HEK293 (cell line): ENCODE measurements at regions not wholly inside any gene's neighbourhood (a gene's known extent, or its start where the extent isn't known, plus 50 kb on each side); places are given as distances from the start of the nearest gene placed in this dataset.

Experiments used
- CTCF ChIP-seq: fragments of 450-650 bp; formaldehyde crosslinking; IDR thresholded peaks from 2 replicates; pipeline ENCODE4 v1.5.1; 2016; ENCODE audit warnings: missing biosample characterization, missing genetic modification characterization
- ELK4 ChIP-seq: IDR thresholded peaks from 2 replicates; pipeline ENCODE4 v1.6.1; 2011; ENCODE audit warnings: mild to moderate bottlenecking, low read depth, low read length, borderline replicate concordance
- PBX3 ChIP-seq: sonication (generic); formaldehyde crosslinking; IDR thresholded peaks from 2 replicates; pipeline ENCODE4 v1.8.1; 2022; ENCODE audit warnings: mild to moderate bottlenecking, moderate library complexity, missing genetic modification reagents
- REST ChIP-seq: fragments of 450-650 bp; formaldehyde crosslinking; IDR thresholded peaks from 2 replicates; pipeline ENCODE4 v1.5.1; 2016; ENCODE audit warnings: missing biosample characterization, missing genetic modification characterization
- SCRT2 ChIP-seq: fragments of 450-650 bp; formaldehyde crosslinking; IDR thresholded peaks from 2 replicates; pipeline ENCODE4 v1.5.1; 2016; ENCODE audit warnings: missing biosample characterization, missing genetic modification characterization
- ZBTB10 ChIP-seq: fragments of 450-650 bp; formaldehyde crosslinking; IDR thresholded peaks from 2 replicates; pipeline ENCODE4 v1.5.1; 2016; ENCODE audit warnings: missing biosample characterization, missing genetic modification characterization
- ZNF157 ChIP-seq: fragments of 450-650 bp; formaldehyde crosslinking; IDR thresholded peaks from 2 replicates; pipeline ENCODE4 v1.5.1; 2016; ENCODE audit warnings: missing biosample characterization, missing genetic modification characterization
- ZNF175 ChIP-seq: fragments of 450-650 bp; formaldehyde crosslinking; IDR thresholded peaks from 2 replicates; pipeline ENCODE4 v1.5.1; 2016; ENCODE audit warnings: missing biosample characterization, missing genetic modification characterization
- ZNF639 ChIP-seq: fragments of 450-650 bp; formaldehyde crosslinking; IDR thresholded peaks from 2 replicates; pipeline ENCODE4 v1.5.1; 2016; ENCODE audit warnings: missing biosample characterization, missing genetic modification characterization
- ZNF692 ChIP-seq: fragments of 450-650 bp; formaldehyde crosslinking; IDR thresholded peaks from 2 replicates; pipeline ENCODE4 v1.5.1; 2016; ENCODE audit warnings: missing biosample characterization, missing genetic modification characterization

GRCh38 chr1:82423174-82423815 is 622.6 kb downstream of the ADGRL2 start:
- TF ChIP-seq CTCF (tag by site-specific recombination) (no peak), PBX3 (no peak), ELK4 (no peak), ZBTB10 (tag by site-specific recombination) (no peak), REST (tag by site-specific recombination) (no peak), SCRT2 (tag by site-specific recombination) (no peak), ZNF692 (tag by site-specific recombination) (no peak), ZNF175 (no peak), ZNF639 (tag by site-specific recombination) (no peak), ZNF157 (tag by site-specific recombination) (no peak)
